CD14-positive monocyte (primary cell): ENCODE measurements at regions not wholly inside any gene's neighbourhood (a gene's known extent, or its start where the extent isn't known, plus 50 kb on each side); places are given as distances from the start of the nearest gene placed in this dataset.

ENCODE experiments used
- DNase-seq, 3 donors: peaks; one replicate each; pipeline ENCODE4 v3.0.0-alpha.2; 2011 to 2022
- H2AFZ ChIP-seq: 2 replicates; pipeline ENCODE4 v1.6.0; 2012; ENCODE audit warnings: mild to moderate bottlenecking, low read depth, low read length, inconsistent platforms; ENCODE audit not compliant: insufficient read depth, poor library complexity, severe bottlenecking
- H3K27ac ChIP-seq, 2 donors: 1 replicate in 1 of 2; 2 replicates in 1 of 2; pipeline ENCODE4 v1.5.1; 2012 to 2013; ENCODE audit warnings: low read length in 2 of 2, control low read depth in 1 of 2, inconsistent platforms in 1 of 2, low read depth in 1 of 2, mild to moderate bottlenecking in 1 of 2
- H3K27me3 ChIP-seq, 2 donors: one replicate each; pipeline versions ENCODE4 v1.6.0 to v1.6.1; 2011 to 2013; ENCODE audit warnings: low read length in 2 of 2; ENCODE audit not compliant: control insufficient read depth in 2 of 2, insufficient read depth in 2 of 2
- H3K36me3 ChIP-seq, 2 donors: replicated peaks in 1 of 2; 1 replicate in 1 of 2; 2 replicates in 1 of 2; pipeline versions ENCODE4 v1.5.1 to v1.6.1; 2012 to 2013; ENCODE audit warnings: low read length in 2 of 2, control low read depth in 1 of 2, inconsistent platforms in 1 of 2, mild to moderate bottlenecking in 1 of 2; ENCODE audit not compliant: insufficient read depth in 2 of 2, control insufficient read depth in 1 of 2
- H3K4me1 ChIP-seq, 2 donors: 1 replicate in 1 of 2; 2 replicates in 1 of 2; pipeline versions ENCODE4 v1.5.1 to v1.6.1; 2012 to 2013; ENCODE audit warnings: low read length in 2 of 2, control low read depth in 1 of 2, inconsistent platforms in 1 of 2, mild to moderate bottlenecking in 1 of 2, moderate library complexity in 1 of 2; ENCODE audit not compliant: insufficient read depth in 2 of 2, control insufficient read depth in 1 of 2
- H3K4me2 ChIP-seq: replicated peaks from 2 replicates; pipeline ENCODE3; 2012; ENCODE audit warnings: low read length, moderate library complexity, mild to moderate bottlenecking; ENCODE audit not compliant: poor library complexity, severe bottlenecking; ENCODE audit errors: extremely low read depth
- H3K4me3 ChIP-seq, 3 experiments: fragments of 200-600 bp in 1 of 3; sonication (generic) in 1 of 3; replicated peaks in 1 of 3; 1 replicate in 2 of 3; 2 replicates in 1 of 3; pipeline ENCODE4 v1.5.1; 2011 to 2013; ENCODE audit warnings: low read length in 3 of 3, mild to moderate bottlenecking in 3 of 3, control low read depth in 2 of 3, low read depth in 2 of 3, inconsistent platforms in 1 of 3, moderate library complexity in 1 of 3
- H3K79me2 ChIP-seq: 2 replicates; pipeline ENCODE4 v1.6.0; 2012; ENCODE audit warnings: mild to moderate bottlenecking, control low read depth, inconsistent platforms, low read length, moderate library complexity; ENCODE audit not compliant: insufficient read depth
- H3K9ac ChIP-seq: 2 replicates; pipeline ENCODE4 v1.6.0; 2017; ENCODE audit warnings: low read length, mild to moderate bottlenecking; ENCODE audit not compliant: insufficient read depth, poor library complexity, severe bottlenecking
- H3K9me3 ChIP-seq, 2 donors: replicated peaks in 1 of 2; 1 replicate in 1 of 2; 2 replicates in 1 of 2; pipeline versions ENCODE4 v1.5.1 to v1.6.1; 2012 to 2013; ENCODE audit warnings: low read length in 2 of 2, control low read depth in 1 of 2; ENCODE audit not compliant: control insufficient read depth in 1 of 2, insufficient read depth in 1 of 2
- H4K20me1 ChIP-seq: 2 replicates; pipeline ENCODE4 v1.6.0; 2012; ENCODE audit warnings: mild to moderate bottlenecking, low read length, control low read depth, moderate library complexity; ENCODE audit not compliant: insufficient read depth
- H3K27ac Mint-ChIP-seq, 7 donors: one replicate each; pipeline ENCODE4 v1.8.0; 2020; ENCODE audit warnings: mild to moderate bottlenecking in 7 of 7, mixed read lengths in 7 of 7, moderate library complexity in 6 of 7, inconsistent platforms in 2 of 7
- H3K27me3 Mint-ChIP-seq, 3 donors: one replicate each; pipeline ENCODE4 v1.8.0; 2021 to 2022; ENCODE audit warnings: low read depth in 3 of 3, mild to moderate bottlenecking in 3 of 3, mixed read lengths in 3 of 3, moderate library complexity in 3 of 3, inconsistent platforms in 1 of 3
- H3K36me3 Mint-ChIP-seq, 2 donors: one replicate each; pipeline ENCODE4 v1.8.0; 2020; ENCODE audit warnings: mixed read lengths in 2 of 2, inconsistent platforms in 1 of 2, mild to moderate bottlenecking in 1 of 2
- H3K4me1 Mint-ChIP-seq: one replicate; pipeline ENCODE4 v1.8.0; 2020; ENCODE audit warnings: mild to moderate bottlenecking, mixed read lengths
- H3K4me3 Mint-ChIP-seq, 2 donors: one replicate each; pipeline ENCODE4 v1.8.0; 2020; ENCODE audit warnings: mild to moderate bottlenecking in 2 of 2, mixed read lengths in 2 of 2, moderate library complexity in 1 of 2
- H3K9me3 Mint-ChIP-seq, 7 donors: one replicate each; pipeline ENCODE4 v1.8.0; 2020 to 2022; ENCODE audit warnings: mixed read lengths in 7 of 7, mild to moderate bottlenecking in 6 of 7, moderate library complexity in 6 of 7, inconsistent platforms in 2 of 7
- WGBS: methylation state at CpG from one replicate; pipeline ENCODE4 v1.1.5; 2013; ENCODE audit warnings: missing lambda C conversion rate; ENCODE audit not compliant: insufficient coverage; 5-methylcytosine and 5-hydroxymethylcytosine counted together
- intact Hi-C, 2 donors: fragments of 100-400 bp; cut with micrococcal nuclease; formaldehyde crosslinking; loops; one replicate each; pipeline versions ENCODE4 v1.15.0 to v1.15.1; 2023
- TF ChIP-seq, protein P1 (sequence below): fragments of 200-600 bp; IDR thresholded peaks from one replicate; pipeline ENCODE4 v1.8.0; 2022; ENCODE audit warnings: antibody characterized with exemption, mild to moderate bottlenecking

DNA sequence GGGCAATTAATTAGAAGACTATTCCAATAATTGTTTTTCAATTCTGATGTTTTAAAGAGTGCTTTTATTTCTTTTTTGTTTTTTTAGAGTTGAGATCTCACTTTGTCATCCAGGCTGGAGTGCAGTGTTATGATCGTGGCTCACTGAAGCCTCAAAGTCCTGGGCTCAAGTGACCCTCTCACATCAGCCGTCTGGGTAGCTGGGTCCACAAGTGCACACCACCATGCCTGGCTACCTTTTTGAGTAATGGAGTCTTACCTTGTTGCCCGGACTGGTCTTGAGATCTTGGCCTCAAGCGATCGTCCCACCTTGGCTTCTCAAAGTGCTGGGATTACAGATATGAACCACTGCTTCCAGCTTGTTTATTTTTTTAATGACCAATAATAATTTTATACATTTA lies 207.8 kb downstream of the NDFIP2 start:
- Histone ChIP-seq H3K27me3 (no peaks in the 10 kb centered on the region), H3K9me3 (peaks cover 0 to 4% of the 10 kb centered on the region in 2 donors), H3K4me1 (no peaks in the 10 kb centered on the region), H3K4me3 (no peak overlapping the region), H3K9ac (no peak overlapping the region), H3K27ac (no peak overlapping the region), H3K4me2 (no peak overlapping the region), H3K79me2 (no peaks in the 10 kb centered on the region), H2AFZ (no peak overlapping the region), H4K20me1 (no peaks in the 10 kb centered on the region), H3K36me3 (no peaks in the 10 kb centered on the region)
- H3K36me3 Mint-ChIP-seq = no peaks in the 10 kb centered on the region
- H3K9me3 Mint-ChIP-seq = peaks cover 0 to 5% (median 1%) of the 10 kb centered on the region in 7 donors
- no peaks in the 10 kb centered on the region for H3K4me1 Mint-ChIP-seq
- no peak overlapping the region for H3K4me3 Mint-ChIP-seq
- intact Hi-C loops = no loop called here
- TF ChIP-seq, protein P1, sequence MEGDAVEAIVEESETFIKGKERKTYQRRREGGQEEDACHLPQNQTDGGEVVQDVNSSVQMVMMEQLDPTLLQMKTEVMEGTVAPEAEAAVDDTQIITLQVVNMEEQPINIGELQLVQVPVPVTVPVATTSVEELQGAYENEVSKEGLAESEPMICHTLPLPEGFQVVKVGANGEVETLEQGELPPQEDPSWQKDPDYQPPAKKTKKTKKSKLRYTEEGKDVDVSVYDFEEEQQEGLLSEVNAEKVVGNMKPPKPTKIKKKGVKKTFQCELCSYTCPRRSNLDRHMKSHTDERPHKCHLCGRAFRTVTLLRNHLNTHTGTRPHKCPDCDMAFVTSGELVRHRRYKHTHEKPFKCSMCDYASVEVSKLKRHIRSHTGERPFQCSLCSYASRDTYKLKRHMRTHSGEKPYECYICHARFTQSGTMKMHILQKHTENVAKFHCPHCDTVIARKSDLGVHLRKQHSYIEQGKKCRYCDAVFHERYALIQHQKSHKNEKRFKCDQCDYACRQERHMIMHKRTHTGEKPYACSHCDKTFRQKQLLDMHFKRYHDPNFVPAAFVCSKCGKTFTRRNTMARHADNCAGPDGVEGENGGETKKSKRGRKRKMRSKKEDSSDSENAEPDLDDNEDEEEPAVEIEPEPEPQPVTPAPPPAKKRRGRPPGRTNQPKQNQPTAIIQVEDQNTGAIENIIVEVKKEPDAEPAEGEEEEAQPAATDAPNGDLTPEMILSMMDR = no peak
- 90% methylated on average over 2 of the region's 5 CpGs for WGBS
- DNase-seq = no peak
- no peak overlapping the region for H3K27ac Mint-ChIP-seq
- no peaks in the 10 kb centered on the region for H3K27me3 Mint-ChIP-seq

DNA sequence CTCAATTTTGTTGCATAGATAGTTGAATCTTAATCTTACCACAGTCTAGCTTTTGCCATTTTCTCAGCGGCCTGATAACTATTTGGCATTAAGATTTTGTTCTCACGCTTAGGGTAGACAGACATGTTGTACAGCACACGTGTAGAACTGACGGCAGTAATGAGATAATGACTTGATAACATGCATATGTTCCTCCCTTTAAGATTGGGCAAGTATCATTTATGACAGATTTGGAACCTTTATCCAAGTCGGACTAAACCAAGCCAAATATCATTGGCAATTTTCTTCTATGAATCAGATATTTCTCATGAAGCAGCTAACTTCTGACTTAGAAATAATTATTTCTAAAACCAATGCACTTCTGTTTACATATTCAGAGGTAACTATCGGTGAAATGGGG lies 205.5 kb downstream of the NDFIP2 start:
- Histone ChIP-seq H2AFZ (no peak overlapping the region), H3K4me3 (no peak overlapping the region), H3K36me3 (no peaks in the 10 kb centered on the region), H3K79me2 (no peaks in the 10 kb centered on the region), H3K9ac (no peak overlapping the region), H3K4me2 (no peak overlapping the region), H3K9me3 (peaks cover 0 to 5% of the 10 kb centered on the region in 2 donors), H3K27ac (no peak overlapping the region), H3K4me1 (no peaks in the 10 kb centered on the region), H4K20me1 (no peaks in the 10 kb centered on the region), H3K27me3 (no peaks in the 10 kb centered on the region)
- Mint-ChIP-seq H3K4me3 (no peak overlapping the region), H3K27me3 (no peaks in the 10 kb centered on the region), H3K27ac (no peak overlapping the region), H3K36me3 (no peaks in the 10 kb centered on the region), H3K9me3 (peaks cover 0 to 7% (median 2%) of the 10 kb centered on the region in 7 donors), H3K4me1 (no peaks in the 10 kb centered on the region)
- WGBS = no CpG with 5 or more reads among the region's 6 CpGs
- TF ChIP-seq, protein P1 = no peak
- no peak for DNase-seq
- intact Hi-C loops = no loop called here
